Kidney epithelial cell (primary cell): ENCODE measurements at regions not wholly inside any gene's neighbourhood (a gene's known extent, or its start where the extent isn't known, plus 50 kb on each side); places are given as distances from the start of the nearest gene placed in this dataset.

Experiments used
- DNase-seq: peaks from one replicate; pipeline ENCODE4 v3.0.0-alpha.2; 2010; ENCODE audit warnings: low read depth
- H3K27me3 ChIP-seq: 2 replicates; pipeline ENCODE4 v1.6.0; 2011; ENCODE audit warnings: low read length; ENCODE audit not compliant: control insufficient read depth, insufficient read depth
- H3K36me3 ChIP-seq: 2 replicates; pipeline ENCODE4 v1.5.1; 2011; ENCODE audit warnings: low read length; ENCODE audit not compliant: control insufficient read depth, insufficient read depth
- H3K4me3 ChIP-seq: 2 replicates; pipeline ENCODE4 v1.5.1; 2011; ENCODE audit warnings: low read depth, mild to moderate bottlenecking, control low read depth, low read length
- TF ChIP-seq, protein P1 (sequence below): IDR thresholded peaks from 2 replicates; pipeline ENCODE4 v1.5.1; 2011; ENCODE audit warnings: mild to moderate bottlenecking, moderate library complexity, low read length, control low read depth, inconsistent platforms; ENCODE audit not compliant: insufficient read depth, poor library complexity, severe bottlenecking

DNA sequence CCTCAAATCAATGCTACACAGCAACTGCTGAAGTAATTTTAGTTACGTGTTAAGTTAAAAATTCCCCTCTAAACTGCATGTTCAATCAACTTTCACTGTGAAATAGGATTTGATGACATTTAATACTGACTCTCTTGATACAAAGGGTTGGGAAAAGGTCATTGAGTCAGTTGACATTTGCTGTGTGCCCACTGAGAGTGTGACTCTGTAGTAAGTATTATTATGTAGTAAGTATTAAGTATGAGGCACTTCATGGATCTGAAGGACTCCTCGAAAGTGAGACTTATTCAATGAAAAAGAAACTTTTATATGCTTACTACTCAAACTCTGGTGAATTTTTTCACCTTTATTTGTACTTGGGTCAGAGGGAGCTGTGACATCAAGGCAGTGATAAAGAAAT, 83.1 kb upstream of the S1PR1 start:
- Histone ChIP-seq H3K36me3 (no peaks in the 10 kb centered on the region), H3K27me3 (no peaks in the 10 kb centered on the region), H3K4me3 (no peak overlapping the region)
- DNase-seq = no peak
- TF ChIP-seq, protein P1, sequence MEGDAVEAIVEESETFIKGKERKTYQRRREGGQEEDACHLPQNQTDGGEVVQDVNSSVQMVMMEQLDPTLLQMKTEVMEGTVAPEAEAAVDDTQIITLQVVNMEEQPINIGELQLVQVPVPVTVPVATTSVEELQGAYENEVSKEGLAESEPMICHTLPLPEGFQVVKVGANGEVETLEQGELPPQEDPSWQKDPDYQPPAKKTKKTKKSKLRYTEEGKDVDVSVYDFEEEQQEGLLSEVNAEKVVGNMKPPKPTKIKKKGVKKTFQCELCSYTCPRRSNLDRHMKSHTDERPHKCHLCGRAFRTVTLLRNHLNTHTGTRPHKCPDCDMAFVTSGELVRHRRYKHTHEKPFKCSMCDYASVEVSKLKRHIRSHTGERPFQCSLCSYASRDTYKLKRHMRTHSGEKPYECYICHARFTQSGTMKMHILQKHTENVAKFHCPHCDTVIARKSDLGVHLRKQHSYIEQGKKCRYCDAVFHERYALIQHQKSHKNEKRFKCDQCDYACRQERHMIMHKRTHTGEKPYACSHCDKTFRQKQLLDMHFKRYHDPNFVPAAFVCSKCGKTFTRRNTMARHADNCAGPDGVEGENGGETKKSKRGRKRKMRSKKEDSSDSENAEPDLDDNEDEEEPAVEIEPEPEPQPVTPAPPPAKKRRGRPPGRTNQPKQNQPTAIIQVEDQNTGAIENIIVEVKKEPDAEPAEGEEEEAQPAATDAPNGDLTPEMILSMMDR = no peak

DNA sequence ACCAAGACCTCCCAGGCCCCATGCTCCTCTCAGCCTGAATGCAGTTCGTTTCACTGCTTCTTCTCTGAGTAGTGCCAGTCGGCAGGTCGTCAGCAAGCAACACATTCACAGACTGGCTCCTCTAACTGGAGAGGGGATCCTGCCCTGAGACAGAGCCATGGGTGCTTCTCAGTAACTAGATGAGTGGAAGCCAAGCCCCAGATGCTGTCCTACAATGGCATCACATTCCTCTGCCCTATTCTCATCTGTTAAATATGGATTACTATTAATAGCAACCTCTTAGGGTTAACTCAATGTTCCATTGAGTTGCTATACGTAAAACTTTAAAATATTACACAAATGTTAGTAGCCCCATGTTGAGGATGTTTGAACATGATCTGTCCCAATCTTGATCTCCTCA, 84.2 kb upstream of the S1PR1 start:
- no peak for DNase-seq
- TF ChIP-seq, protein P1 = no peak
- Histone ChIP-seq H3K4me3 (no peak overlapping the region), H3K36me3 (no peaks in the 10 kb centered on the region), H3K27me3 (no peaks in the 10 kb centered on the region)

GRCh38 chr1:101151286-101151685, 85.5 kb upstream of the S1PR1 start:
- DNase-seq = no peak
- Histone ChIP-seq H3K36me3 (no peaks in the 10 kb centered on the region), H3K4me3 (no peak overlapping the region), H3K27me3 (no peaks in the 10 kb centered on the region)
- TF ChIP-seq, protein P1 = no peak

- no peak overlapping the region for H3K4me3 ChIP-seq
- TF ChIP-seq, protein P1 = no peak
- no peak for DNase-seq
- no peaks in the 10 kb centered on the region for H3K27me3 ChIP-seq
- H3K36me3 ChIP-seq = no peaks in the 10 kb centered on the region
Observed at GRCh38 chr1:101150670-101151069, 86.1 kb upstream of the S1PR1 start.

DNA sequence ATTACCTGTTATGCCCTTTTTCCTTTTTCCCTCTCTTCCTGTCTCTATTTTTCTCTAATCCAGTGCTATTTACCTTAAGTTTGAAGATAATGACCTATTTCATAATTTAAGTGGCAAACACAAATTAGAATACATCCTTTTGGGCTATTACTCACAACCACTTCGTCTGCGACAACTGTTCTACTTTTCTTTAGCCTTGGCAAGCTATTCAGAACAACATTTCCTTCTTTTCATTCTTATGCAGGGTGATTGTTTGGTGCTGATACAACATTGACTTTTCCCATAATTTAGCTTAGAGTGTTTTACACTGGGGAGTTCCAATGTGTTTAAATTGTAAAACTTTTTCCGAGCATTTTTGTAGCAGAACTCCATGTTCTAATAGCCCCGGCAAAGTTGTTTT, 86.6 kb upstream of the S1PR1 start:
- no peak overlapping the region for H3K4me3 ChIP-seq
- H3K36me3 ChIP-seq = no peaks in the 10 kb centered on the region
- no peaks in the 10 kb centered on the region for H3K27me3 ChIP-seq
- no peak for DNase-seq
- TF ChIP-seq, protein P1 = no peak

DNA sequence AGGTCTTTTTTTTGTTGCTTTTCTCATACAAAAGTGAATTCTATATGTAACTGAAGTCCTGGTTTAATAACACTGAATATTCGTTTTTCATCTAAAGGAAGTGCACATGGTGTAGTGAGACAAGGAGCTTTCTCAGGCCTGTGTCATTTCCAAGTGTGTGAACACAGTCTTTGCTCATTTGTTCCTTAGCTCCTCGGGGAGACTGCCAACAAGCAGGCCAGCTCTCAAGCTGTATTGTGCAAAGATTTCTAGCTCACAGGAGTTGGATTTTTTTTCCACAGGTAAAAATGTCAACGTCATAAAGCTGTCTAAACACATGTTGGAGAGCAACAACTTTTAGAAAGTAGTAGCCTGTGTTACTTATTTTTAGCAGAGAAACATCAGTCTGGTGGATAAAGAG, 87.8 kb upstream of the S1PR1 start:
- Histone ChIP-seq H3K36me3 (no peaks in the 10 kb centered on the region), H3K4me3 (no peak overlapping the region), H3K27me3 (no peaks in the 10 kb centered on the region)
- TF ChIP-seq, protein P1 = no peak
- no peak for DNase-seq
